HG03103 (cell line): ENCODE measurements at regions not wholly inside any gene's neighbourhood (a gene's known extent, or its start where the extent isn't known, plus 50 kb on each side); places are given as distances from the start of the nearest gene placed in this dataset.

ENCODE experiments used
- ATAC-seq: cut with Tn5 transposase; IDR thresholded peaks from one replicate; pipeline ENCODE4 v1.9.1; 2021; ENCODE audit warnings: low read depth; ENCODE audit not compliant: unreplicated experiment

DNA sequence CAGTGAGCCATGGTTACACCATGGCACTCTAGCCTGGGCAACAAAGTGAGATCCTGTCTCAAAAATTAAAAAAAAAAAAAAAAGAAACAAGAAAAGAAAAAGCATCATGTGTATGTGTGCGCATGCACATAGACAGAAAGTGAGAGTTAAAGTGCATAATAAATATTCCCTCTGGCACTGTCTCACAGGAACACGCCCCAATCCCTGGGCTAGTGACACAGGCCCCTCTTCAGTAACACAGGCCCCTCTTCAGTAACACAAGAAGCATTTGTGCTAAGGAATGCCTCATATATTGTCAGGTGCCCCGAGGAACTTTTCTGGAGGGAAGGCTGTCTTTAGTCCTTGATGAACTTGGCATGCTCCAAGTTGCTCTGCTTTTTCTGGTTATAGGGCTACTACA, 57.5 kb downstream of the RPL27A start:
- no peak for ATAC-seq

DNA sequence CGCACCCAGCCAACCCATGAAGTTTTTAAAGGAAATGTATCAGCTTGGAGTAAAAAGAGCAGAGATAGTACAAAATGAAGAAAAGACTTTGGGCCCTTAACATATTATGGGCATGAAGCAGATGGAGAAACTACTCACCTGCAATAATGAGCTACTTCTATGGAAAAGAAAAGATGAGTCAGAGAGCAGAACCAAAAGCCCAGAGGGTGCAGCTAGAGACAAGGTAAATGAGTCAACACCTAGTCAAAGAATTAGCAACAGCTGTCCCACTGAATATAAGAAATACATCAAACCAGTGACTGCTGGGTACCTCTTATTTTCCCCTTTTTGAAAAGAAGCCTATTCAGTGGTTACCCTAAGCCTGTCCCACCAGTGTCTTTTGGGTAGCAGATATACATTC, 61.8 kb downstream of the RPL27A start:
- ATAC-seq, result no peak

DNA sequence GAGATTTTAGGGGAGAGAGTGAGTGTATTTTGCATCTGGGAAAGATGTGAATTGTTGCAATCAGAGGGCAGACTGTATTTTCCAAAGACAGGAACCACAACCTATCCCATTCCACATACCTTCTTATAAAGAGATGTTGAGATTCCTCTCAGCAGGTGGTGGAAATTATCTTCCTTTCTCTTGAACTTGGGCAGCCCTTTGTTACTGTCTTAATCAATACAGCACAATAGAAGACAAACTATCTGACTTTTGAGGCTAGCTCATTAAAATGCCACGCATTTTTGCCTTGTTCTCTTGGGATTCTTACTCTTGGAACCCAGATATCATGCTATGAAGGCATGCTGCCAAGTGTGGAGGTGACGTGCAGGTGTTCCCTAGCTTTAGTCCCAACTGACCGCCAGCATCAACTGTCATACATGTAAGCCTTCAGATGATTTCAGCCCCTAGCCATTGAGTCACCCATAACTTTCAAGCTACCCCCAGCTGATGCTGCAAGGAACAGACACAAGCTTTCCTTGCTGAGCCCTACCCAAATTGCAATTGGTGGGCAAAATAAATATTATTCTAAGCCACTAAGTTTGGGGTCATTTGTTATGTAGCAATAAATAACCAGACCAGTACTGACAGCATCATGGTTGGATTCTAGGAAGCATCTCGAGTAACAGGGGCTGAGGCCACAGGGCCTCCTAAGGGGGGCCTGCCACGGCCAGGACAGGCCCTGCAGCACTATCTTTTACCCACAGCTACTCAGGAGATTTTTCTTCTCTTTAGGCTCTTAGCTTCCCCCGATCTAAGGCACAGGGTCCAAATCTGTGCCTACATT, 63.0 kb downstream of the RPL27A start:
- ATAC-seq, result no peak

DNA sequence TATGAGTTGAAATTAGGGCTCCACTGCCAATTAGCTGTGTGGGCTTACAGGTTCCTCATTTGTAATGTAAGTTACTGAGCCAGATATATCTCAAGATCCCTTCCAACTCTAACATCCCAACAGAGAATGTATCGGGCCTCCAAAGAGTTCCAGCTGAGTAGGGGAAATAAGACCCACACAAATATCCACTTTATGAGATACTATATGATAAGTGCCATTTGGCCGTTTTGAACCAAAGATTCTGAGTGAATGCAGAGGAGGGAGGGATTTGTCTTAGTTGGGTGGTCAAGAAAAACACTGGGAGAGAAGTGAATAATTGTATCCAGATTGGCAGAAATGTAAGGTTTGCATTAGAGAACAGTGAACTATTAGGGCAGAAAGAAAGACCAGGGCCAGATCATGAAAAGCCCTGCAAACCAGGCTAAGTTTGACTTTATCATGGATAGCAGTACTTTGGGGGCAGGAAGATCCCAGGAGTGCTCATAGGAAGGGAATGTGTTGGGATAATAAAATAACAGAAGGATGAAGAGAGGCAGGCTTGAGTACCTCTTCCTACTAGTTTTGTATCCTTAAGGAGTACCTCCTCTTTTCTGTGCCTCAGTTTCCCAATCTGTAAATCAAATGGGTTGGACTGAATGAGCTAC, 63.9 kb downstream of the RPL27A start:
- ATAC-seq, result no peak

DNA sequence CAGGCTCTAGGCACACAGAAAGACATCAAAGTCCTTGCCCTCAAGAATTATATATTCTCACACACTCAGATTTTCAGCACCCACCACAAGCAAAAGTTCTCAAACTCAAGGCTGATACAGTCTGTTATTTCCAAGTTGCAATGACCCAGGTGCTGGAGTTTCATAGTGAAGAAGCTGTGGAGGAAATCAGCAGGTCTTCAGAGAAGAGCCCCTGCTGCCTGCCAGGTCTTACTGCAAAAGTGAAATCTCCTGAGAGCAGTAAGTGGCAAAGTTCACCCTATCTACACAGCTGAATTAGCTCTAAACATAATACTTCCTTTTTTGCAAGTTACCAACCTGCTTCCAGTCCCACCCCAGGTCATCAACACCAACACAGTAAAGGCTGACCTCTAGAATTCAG, 64.6 kb downstream of the RPL27A start:
- no peak for ATAC-seq

DNA sequence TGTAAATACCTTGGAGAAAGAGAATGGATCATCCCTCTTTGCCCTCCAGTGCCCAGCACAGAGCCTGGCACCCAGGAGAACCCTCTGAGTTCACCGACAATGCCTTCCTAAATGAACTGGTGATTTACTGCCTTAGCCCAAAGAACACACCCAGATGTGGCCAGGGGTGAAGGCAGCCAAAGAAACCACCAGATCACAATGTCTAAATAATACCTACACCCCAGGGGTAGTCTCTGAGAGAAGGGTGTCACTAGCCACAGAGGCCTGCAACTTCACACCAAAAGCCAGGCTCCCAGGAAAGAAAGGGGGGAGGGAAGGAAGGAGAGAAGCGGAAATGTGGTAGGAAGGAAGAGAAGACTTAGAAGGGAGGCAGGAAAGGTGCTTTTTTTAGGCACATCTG, 65.7 kb downstream of the RPL27A start:
- no peak for ATAC-seq

DNA sequence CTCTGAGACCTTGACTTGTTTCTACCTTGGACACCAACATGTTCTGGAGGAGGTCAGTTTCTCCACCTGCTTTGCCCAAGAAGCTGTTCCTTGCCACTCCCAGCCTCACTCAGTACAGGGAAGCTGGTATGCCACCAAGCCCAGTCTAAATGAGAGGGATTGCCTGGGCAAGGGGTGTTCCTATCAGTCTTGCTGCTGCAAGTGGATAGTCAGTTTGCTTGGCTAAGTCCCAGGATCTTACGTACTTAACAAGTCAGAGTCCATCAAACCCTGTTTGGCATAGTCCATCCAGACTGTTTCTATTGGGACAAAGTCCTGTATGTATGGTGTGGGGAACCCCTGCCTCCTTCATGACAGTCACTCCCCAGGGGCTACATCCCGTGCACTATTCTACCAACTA, 66.6 kb downstream of the RPL27A start:
- ATAC-seq, result no peak

DNA sequence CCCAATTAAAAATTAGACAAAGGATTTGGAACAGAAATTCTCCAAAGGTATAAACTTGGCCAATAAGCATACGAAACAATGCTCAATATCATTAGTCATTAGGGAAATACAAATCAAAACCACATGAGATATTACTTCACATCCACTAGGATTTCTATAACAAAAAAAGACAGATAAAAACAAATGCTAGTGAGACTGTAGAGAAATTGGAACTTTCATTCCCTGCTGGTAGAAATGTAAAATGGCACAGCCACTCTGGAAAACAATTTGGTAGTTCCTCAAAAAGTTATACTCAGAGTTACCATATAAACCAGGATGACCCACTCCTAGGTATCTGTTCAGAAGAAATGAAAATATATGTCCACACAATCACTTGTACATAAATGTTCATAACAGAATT, 71.6 kb downstream of the RPL27A start:
- ATAC-seq, result no peak

DNA sequence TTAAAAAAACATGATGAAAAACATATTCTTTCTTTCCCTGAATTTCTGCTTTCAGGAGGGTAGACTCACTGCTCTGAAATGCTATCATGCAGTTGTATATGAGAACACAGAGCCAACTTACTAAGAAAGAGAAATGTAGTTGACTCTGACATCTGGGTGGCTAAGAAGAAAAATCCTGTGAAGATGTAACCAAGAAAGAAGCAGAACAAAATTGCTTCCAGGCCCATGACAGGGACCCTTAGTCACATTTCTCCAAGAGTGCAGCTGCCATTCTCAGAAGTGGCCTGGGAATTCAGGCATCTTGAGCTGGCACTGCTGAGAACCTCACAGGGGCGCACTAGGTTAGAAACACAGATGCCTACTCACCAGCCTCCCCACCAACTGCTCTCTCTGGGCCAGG, 73.6 kb downstream of the RPL27A start:
- no peak for ATAC-seq

DNA sequence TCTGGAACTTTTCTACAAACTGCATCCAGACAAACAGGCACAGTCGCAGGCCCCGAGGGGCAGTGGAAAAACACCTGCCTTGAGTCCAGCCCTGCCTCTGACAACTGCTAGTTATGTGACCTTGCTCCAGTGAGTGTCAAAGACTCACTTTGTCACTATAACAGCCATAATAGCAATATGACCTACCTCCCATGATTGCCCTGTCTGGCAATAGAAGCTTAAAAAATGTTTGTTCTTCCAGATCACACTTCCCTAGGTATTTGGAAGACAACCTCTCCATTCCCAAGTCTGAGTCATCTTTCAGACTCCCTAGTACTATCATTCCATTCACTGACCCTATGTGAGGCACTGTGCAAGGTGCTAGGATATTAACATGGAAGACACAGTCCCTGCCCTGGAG, 74.5 kb downstream of the RPL27A start:
- ATAC-seq, result no peak

DNA sequence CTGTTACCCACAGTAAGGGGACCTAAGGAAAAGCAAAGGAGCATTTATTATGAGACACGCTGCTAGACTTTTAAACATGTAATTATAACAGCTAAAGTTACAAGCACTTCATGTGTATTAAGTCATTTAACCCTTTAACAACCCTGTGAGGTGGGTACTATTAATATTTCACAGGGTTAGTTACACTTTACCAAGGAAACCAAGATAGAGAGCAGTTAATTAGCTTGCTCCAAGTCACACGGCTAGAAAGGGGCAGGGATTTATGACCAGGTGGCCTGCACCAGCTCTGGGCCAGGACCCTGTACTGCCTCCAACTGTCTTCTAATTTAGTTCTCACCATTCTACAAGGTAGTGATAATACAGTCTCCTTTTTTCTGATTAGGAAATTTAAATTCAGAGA, 74.9 kb downstream of the RPL27A start:
- ATAC-seq, result no peak

DNA sequence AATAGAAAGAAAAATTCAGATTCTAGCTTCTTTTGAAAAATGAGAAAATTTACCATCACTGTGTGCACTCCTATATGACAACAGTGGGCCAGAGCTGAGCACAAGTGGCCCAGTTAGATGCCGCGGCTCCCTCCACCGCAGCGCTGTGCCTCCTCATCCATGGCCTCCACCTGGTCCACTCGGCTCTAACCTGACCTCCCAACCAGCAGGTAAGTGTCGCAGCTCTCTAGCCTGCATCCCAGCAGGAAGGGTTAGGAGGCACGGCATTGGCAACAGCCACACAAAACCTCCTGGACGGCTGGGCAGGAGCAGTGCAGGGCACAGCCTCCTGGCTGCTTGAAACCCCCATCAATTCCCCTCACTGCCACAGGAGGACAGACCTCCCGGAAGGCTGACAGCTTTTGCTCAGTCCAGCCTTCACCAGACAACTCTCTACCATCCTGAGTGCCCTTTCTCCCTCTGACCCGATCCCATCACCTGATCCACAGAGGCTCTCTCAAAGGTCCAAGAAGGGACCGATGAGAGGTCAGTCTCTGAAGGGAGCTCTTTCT, 76.1 kb downstream of the RPL27A start:
- no peak for ATAC-seq

DNA sequence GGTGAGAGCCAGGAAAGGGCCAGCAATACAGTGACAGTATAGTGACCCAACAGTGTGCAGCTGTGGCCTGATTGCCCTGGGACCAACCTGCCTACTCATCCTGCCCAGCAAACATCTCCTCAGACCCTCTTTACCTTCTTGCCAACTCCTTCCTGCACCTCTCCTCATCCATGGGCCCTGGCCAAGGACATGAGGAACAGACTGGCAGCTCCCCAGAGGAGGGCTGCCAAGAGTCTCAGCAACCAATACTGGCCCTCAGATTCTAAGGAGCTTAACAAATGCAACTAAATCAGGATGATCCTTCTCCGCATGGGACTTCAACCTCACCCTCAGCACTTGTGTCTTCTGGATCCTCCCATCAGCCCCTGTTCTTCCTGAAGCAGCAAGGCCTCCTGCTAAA, 77.0 kb downstream of the RPL27A start:
- ATAC-seq, result no peak

DNA sequence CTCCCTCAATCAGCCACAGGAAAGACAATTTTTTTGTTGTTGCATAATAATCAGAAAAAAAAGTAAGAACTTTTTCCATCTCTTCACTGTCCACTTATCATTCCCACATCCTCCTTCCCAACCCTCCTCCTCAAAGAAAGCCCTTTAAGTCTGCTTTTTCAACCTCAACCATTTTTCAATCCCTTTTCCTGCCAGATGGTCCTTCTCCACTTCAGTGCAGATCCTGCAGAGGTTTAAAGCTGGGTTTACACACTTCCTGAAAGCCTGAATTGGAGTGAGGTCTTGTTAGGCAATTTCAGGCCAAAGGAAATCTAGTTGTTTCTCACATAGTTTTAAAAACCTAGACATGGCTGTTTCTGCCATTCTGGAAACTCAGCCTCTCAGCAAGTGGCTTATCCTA, 78.3 kb downstream of the RPL27A start:
- no peak for ATAC-seq

DNA sequence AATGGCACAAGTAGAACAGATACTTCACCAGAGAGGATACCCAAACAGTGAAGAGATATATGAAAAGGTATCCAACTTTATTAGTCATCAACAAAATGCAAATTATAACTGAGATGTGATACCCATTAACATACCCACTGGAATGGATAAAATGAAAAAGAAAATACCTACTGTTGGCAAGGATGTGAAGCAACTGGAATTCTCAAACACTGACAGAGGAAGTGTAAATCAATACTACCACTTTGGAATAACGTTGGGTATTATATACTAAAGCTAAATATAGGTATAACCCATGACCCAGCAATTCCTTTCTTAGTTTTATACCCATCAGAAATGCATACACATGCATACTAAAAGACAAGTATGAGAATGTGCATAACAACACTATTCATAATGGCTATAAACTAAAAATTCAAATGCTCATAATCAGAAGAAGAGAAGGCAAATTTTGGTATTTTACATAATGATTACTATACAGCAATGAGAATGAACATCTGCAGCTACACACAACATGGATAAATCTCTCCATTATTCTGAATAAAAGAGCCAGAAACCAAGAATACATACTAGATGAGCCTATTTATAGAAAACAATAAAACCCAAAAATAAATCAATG, 80.6 kb downstream of the RPL27A start:
- ATAC-seq, result no peak

DNA sequence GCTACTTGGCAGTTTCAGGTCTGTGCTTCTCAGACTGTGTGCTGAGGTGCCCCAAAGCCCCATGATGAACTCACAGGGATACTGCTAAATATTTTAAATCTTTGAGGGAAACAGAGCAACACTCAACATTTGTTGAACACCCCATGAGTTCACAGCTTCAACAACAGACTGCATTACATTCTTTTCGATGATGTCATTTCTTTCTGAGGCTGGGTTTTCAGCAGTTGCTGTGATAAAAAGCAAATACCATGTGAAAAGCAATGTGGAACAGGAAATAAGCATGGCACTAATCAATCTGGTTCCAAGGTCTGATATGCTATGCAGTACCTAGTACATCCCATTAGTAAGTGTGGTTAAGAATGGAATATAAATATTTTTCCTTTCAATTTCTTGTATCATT, 82.7 kb downstream of the RPL27A start:
- ATAC-seq, result no peak

DNA sequence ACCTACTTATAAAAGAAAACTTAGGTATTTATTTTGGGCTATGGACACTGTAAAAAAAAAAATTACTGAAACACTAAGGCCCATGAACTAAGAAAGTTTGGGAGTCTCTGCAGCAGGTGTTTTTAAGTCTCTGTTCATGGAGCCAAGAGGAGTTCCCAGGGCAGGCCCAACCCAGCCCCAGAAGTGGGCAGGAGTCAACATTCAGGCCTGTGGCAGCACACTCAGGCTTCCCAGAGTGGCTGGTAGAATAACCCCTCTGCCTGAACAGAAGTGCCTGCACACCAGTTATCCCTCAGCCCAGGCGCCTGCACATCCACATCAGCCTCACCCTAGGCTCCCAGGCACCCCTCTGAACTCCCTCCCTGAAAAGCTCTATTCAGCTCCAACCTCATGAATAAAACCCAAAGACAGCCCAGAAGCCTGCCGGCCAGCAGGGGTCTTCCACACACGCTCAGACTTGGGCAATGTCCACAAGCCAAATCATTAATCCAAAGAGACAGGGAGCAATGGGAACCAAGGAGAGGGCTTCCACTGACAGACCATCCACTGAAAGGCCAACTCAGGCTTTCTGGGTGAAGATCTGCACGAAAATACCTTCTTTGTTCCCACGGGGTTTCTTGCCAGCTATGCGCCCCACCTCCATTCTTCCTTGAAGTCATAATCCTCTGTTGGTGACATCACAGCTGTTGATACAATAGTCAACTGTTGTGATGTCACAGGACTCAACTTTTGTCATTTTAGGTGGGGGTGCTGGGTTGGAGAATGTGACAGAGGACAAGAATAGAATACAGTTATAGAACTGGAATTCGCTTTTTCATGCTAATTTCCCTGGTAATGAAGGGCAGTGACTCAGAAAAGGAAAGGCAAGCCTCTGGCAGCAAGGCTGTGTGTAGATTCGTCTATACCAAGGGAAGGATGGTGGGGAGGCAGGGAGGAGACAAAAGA, 83.7 kb downstream of the RPL27A start:
- no peak for ATAC-seq

DNA sequence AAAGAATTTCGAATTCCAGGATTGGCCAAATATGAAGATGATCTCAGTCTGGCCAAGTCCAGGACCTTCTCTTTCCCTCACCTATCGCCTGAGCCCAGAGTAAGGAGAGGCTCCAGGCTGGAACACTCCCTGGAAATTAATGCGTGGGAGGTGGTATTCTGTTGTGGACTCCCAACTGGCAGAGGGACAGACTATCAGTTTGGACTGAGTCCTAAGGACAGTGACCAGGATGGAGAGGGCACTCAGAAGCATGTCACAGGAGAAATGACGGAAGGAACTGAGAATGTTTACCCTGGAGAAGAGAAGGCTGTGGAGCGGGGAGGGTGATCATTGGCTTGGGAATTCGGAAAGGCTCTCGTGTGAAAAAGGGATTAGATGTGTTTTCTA, 84.4 kb downstream of the RPL27A start:
- ATAC-seq, result no peak

DNA sequence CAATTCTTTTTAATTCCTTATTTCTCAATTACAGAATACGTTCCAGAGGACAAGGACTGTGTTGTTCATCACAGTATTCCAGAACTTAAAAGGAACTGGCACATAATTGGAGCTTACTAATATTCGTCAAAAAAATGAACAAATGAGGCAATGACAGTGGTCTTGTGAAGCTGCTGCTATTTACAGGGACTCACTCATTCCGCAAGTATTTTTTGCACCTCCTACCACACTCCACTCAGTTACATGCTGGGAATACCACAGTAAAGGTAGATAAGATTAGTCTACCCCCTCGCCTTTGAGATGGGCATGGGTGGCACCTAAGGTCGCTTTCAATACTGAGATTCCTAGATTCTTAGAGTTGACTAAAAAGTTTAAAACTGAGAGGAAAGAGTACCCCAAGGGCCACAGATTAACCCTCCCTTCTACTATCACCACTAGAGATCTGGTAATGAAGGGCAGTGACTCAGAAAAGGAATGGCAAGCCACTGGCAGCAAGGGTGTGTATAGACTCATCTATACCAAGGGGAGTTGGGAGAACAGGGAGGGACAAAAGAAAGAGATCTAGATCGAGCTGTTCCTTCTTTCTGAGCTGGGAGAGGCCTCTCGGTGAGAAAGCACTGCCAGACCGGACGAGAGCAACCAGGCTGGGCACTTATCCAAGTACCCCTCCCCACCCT, 85.0 kb downstream of the RPL27A start:
- ATAC-seq, result no peak
